HepG2 (cell line): ENCODE measurements at regions not wholly inside any gene's neighbourhood (a gene's known extent, or its start where the extent isn't known, plus 50 kb on each side); places are given as distances from the start of the nearest gene placed in this dataset.

Experiments used
- ATAC-seq: fragments of 200-7000 bp; cut with Tn5 transposase; 3 replicates; pipeline ENCODE4 v1.9.1; 2020; ENCODE audit warnings: mild to moderate bottlenecking, moderate library complexity
- BruUV-seq: library from RNA; stranded (reverse); fragments of 400-500 nt; replicated peaks from 2 replicates; lab custom pipeline; 2021; lab: Mats Ljungman, UMichigan
- CTCF ChIA-PET: fragments of 300-600 bp; formaldehyde crosslinking; extraction: SDS; loops from one replicate; lab custom pipeline; 2021; ENCODE audit warnings: low total read pairs, inconsistent platforms, low intra/inter-chr PET ratio; lab: Yijun Ruan, JAX
- POLR2A ChIA-PET: fragments of 350-600 bp; sonication (Branson Sonifier 250); formaldehyde crosslinking; loops from one replicate; lab custom pipeline; 2020; ENCODE audit warnings: antibody characterized with exemption, inconsistent platforms; lab: Yijun Ruan, JAX
- DNase-seq: peaks from one replicate; pipeline ENCODE4 v3.0.0-alpha.2; 2015; ENCODE audit warnings: low spot score
- FAIRE-seq: peaks from 3 replicates; lab custom pipeline; 2011; peaks lifted over from hg19 to GRCh38; lab: Jason Lieb, UNC
- H2AFZ ChIP-seq: one replicate; pipeline ENCODE4 v1.6.1; 2011; ENCODE audit warnings: low read length, inconsistent platforms
- H3K27ac ChIP-seq: fragments of 300-600 bp; 3 replicates; pipeline ENCODE4 v1.8.0; 2011; ENCODE audit warnings: mixed run types, mild to moderate bottlenecking, mixed read lengths, low read length, inconsistent platforms; ENCODE audit not compliant: insufficient read depth; ENCODE audit errors: extremely low read length
- H3K27me3 ChIP-seq, 2 experiments: fragments of 200-600 bp in 1 of 2; 2 replicates in 1 of 2; 3 replicates in 1 of 2; pipeline versions ENCODE4 v1.6.0 to v1.8.0; 2011; ENCODE audit warnings: low read length in 2 of 2, mild to moderate bottlenecking in 2 of 2, moderate library complexity in 2 of 2, inconsistent platforms in 1 of 2; ENCODE audit not compliant: insufficient read depth in 2 of 2, control insufficient read depth in 1 of 2
- H3K36me3 ChIP-seq, 2 experiments: fragments of 200-600 bp in 1 of 2; replicated peaks in 1 of 2; 2 replicates in 1 of 2; 3 replicates in 1 of 2; pipeline versions ENCODE4 v1.5.1 to v1.8.0; 2011; ENCODE audit warnings: low read length in 2 of 2, inconsistent platforms in 1 of 2; ENCODE audit not compliant: insufficient read depth in 2 of 2, control insufficient read depth in 1 of 2
- H3K4me1 ChIP-seq: 2 replicates; pipeline ENCODE4 v1.5.1; 2012; ENCODE audit warnings: low read length, inconsistent platforms; ENCODE audit not compliant: insufficient read depth
- H3K4me2 ChIP-seq: 2 replicates; pipeline ENCODE4 v1.6.0; 2011; ENCODE audit warnings: low read depth, low read length, inconsistent platforms
- H3K4me3 ChIP-seq, 3 experiments: fragments of 200-600 bp in 1 of 3; sonication (generic), shearing (Covaris generic) in 1 of 3; replicated peaks in 1 of 3; 2 replicates each; pipeline ENCODE4 v1.5.1; 2011 to 2016; ENCODE audit warnings: low read length in 3 of 3, inconsistent platforms in 2 of 3, low read depth in 2 of 3, mild to moderate bottlenecking in 2 of 3, control low read depth in 1 of 3, mixed read lengths in 1 of 3; ENCODE audit not compliant: insufficient read depth in 1 of 3
- H3K79me2 ChIP-seq: one replicate; pipeline ENCODE4 v1.6.1; 2011; ENCODE audit warnings: low read length, inconsistent platforms; ENCODE audit not compliant: insufficient read depth
- H3K9ac ChIP-seq: 2 replicates; pipeline ENCODE4 v1.6.0; 2011; ENCODE audit warnings: mild to moderate bottlenecking, low read depth, low read length, inconsistent platforms; ENCODE audit not compliant: insufficient read depth
- H3K9me3 ChIP-seq: 2 replicates; pipeline ENCODE4 v1.5.1; 2012; ENCODE audit warnings: mild to moderate bottlenecking, low read length
- H4K20me1 ChIP-seq: 2 replicates; pipeline ENCODE4 v1.6.0; 2011; ENCODE audit warnings: inconsistent platforms, mild to moderate bottlenecking, low read length, moderate library complexity; ENCODE audit not compliant: insufficient read depth
- ATF1 ChIP-seq: IDR thresholded peaks from 2 replicates; pipeline ENCODE4 v1.6.1; 2016; ENCODE audit warnings: mild to moderate bottlenecking, control low read depth
- KMT2A ChIP-seq: sonication (generic); formaldehyde crosslinking; IDR thresholded peaks from 2 replicates; pipeline ENCODE4 v1.4.0; 2020; ENCODE audit warnings: missing genetic modification reagents
- MTF1 ChIP-seq: sonication (generic); formaldehyde crosslinking; IDR thresholded peaks from 2 replicates; pipeline ENCODE4 v1.5.0; 2020; ENCODE audit warnings: missing genetic modification reagents
- REL ChIP-seq: sonication (generic); formaldehyde crosslinking; conservative IDR thresholded peaks from 2 replicates; pipeline ENCODE4 v1.8.0; 2022; ENCODE audit warnings: mild to moderate bottlenecking, missing genetic modification reagents, moderate library complexity
- SMC3 ChIP-seq: IDR thresholded peaks from 2 replicates; pipeline ENCODE4 v1.6.1; 2011; ENCODE audit warnings: low read length, improper control_type of control experiment
- SOX6 ChIP-seq, 2 experiments: fragments of 450-650 bp in 1 of 2; sonication (generic) in 1 of 2; formaldehyde crosslinking in 1 of 2; IDR thresholded peaks; 2 replicates each; pipeline versions ENCODE4 v1.4.0 to v1.6.1; 2017 to 2020; ENCODE audit warnings: antibody characterized with exemption in 1 of 2, mild to moderate bottlenecking in 1 of 2, missing genetic modification reagents in 1 of 2
- SRY ChIP-seq: sonication (generic); formaldehyde crosslinking; IDR thresholded peaks from 2 replicates; pipeline ENCODE4 v1.8.0; 2022; ENCODE audit warnings: mild to moderate bottlenecking, missing genetic modification reagents
- TARDBP ChIP-seq: sonication (generic); formaldehyde crosslinking; IDR thresholded peaks from 2 replicates; pipeline ENCODE4 v1.8.0; 2022; ENCODE audit warnings: mild to moderate bottlenecking, missing genetic modification reagents
- ZNF503 ChIP-seq: sonication (generic); formaldehyde crosslinking; IDR thresholded peaks from 2 replicates; pipeline ENCODE4 v1.4.0; 2020; ENCODE audit warnings: missing genetic modification reagents
- ZNF567 ChIP-seq: sonication (generic); formaldehyde crosslinking; IDR thresholded peaks from 2 replicates; pipeline ENCODE4 v1.8.1; 2023; ENCODE audit warnings: mild to moderate bottlenecking, missing genetic modification reagents, borderline replicate concordance
- ZNF670 ChIP-seq: sonication (generic); formaldehyde crosslinking; IDR thresholded peaks from 2 replicates; pipeline ENCODE4 v1.8.0; 2022; ENCODE audit warnings: mild to moderate bottlenecking, missing genetic modification reagents, borderline replicate concordance
- ZNF746 ChIP-seq: sonication (generic); formaldehyde crosslinking; IDR thresholded peaks from 2 replicates; pipeline ENCODE4 v1.8.0; 2022; ENCODE audit warnings: mild to moderate bottlenecking, missing genetic modification reagents
- WGBS: methylation state at CpG from one replicate; pipeline ENCODE4 v1.1.6; 2017; ENCODE audit warnings: low lambda C conversion rate; 5-methylcytosine and 5-hydroxymethylcytosine counted together
- in situ Hi-C: cut with HindIII; loops from 2 replicates; pipeline ENCODE4 v1.10.0; 2017; ENCODE audit warnings: low pct_unique_long_range_greater_than_20kb; ENCODE audit not compliant: extremely low pct_ligation_motif_present
- intact Hi-C: fragments of 100-400 bp; cut with micrococcal nuclease; formaldehyde crosslinking; loops from one replicate; pipeline ENCODE4 v1.10.0; 2022; ENCODE audit not compliant: unreplicated experiment
- TF ChIP-seq, protein P1 (sequence below): sonication (generic); formaldehyde crosslinking; IDR thresholded peaks from 2 replicates; pipeline ENCODE4 v1.5.1; 2020; ENCODE audit warnings: mild to moderate bottlenecking, missing genetic modification reagents, borderline replicate concordance
- TF ChIP-seq, protein P2 (sequence below): sonication (generic); formaldehyde crosslinking; IDR thresholded peaks from 2 replicates; pipeline ENCODE4 v1.8.1; 2022; ENCODE audit warnings: mild to moderate bottlenecking, missing genetic modification reagents
- TF ChIP-seq, protein P3 (sequence below): IDR thresholded peaks from 2 replicates; pipeline ENCODE4 v1.6.1; 2016; ENCODE audit warnings: control low read depth

DNA sequence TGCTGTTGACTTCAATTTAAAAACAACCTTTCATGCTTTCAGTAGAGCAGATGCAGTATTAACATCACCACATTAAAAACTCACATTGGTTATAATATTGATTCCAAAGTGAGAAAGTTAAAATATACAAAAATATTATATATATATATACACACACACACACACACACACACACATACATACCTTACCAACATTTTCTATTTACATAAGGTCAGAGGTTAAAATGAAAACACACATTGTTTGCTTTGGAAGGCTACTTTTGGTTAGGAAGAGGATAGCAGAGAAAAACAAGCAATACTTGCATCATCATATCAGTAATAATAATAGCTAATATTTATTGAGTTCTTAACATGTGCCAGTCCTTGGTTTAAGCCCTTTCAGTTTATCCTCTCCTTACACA, 226.5 kb downstream of the PPP4R3C start (continued):
- no peak for TF ChIP-seq SOX6 (IDR thresholded peaks at IDR 0.05)
- TF ChIP-seq SOX6 (CRISPR knock-in tag; IDR thresholded peaks at IDR 0.05), result no peak
- TF ChIP-seq, protein P1, sequence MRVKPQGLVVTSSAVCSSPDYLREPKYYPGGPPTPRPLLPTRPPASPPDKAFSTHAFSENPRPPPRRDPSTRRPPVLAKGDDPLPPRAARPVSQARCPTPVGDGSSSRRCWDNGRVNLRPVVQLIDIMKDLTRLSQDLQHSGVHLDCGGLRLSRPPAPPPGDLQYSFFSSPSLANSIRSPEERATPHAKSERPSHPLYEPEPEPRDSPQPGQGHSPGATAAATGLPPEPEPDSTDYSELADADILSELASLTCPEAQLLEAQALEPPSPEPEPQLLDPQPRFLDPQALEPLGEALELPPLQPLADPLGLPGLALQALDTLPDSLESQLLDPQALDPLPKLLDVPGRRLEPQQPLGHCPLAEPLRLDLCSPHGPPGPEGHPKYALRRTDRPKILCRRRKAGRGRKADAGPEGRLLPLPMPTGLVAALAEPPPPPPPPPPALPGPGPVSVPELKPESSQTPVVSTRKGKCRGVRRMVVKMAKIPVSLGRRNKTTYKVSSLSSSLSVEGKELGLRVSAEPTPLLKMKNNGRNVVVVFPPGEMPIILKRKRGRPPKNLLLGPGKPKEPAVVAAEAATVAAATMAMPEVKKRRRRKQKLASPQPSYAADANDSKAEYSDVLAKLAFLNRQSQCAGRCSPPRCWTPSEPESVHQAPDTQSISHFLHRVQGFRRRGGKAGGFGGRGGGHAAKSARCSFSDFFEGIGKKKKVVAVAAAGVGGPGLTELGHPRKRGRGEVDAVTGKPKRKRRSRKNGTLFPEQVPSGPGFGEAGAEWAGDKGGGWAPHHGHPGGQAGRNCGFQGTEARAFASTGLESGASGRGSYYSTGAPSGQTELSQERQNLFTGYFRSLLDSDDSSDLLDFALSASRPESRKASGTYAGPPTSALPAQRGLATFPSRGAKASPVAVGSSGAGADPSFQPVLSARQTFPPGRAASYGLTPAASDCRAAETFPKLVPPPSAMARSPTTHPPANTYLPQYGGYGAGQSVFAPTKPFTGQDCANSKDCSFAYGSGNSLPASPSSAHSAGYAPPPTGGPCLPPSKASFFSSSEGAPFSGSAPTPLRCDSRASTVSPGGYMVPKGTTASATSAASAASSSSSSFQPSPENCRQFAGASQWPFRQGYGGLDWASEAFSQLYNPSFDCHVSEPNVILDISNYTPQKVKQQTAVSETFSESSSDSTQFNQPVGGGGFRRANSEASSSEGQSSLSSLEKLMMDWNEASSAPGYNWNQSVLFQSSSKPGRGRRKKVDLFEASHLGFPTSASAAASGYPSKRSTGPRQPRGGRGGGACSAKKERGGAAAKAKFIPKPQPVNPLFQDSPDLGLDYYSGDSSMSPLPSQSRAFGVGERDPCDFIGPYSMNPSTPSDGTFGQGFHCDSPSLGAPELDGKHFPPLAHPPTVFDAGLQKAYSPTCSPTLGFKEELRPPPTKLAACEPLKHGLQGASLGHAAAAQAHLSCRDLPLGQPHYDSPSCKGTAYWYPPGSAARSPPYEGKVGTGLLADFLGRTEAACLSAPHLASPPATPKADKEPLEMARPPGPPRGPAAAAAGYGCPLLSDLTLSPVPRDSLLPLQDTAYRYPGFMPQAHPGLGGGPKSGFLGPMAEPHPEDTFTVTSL (CRISPR knock-in tag), result no peak

GRCh38 chrX:27229721-27230120, 233.4 kb downstream of the PPP4R3C start:
- Histone ChIP-seq H4K20me1 (no peaks in the 10 kb centered on the region), H3K79me2 (no peaks in the 10 kb centered on the region), H3K27me3 (no peaks in the 10 kb centered on the region), H3K9ac (no peak overlapping the region), H3K27ac (no peak overlapping the region), H2AFZ (no peak overlapping the region), H3K4me1 (no peaks in the 10 kb centered on the region), H3K4me3 (no peak overlapping the region), H3K36me3 (no peaks in the 10 kb centered on the region), H3K4me2 (no peak overlapping the region), H3K9me3 (no peaks in the 10 kb centered on the region)
- no peak for FAIRE-seq
- CTCF ChIA-PET, result no interaction called here
- 22% methylated on average over 2 of the region's 2 CpGs for WGBS
- no peak for ATAC-seq
- POLR2A ChIA-PET, result no interaction called here
- no peak for DNase-seq
- intact Hi-C loops, result no loop called here
- BruUV-seq, result no TSS peak
- in situ Hi-C loops, result no loop called here
- TF ChIP-seq MTF1 (no peak), ZNF567 (CRISPR knock-in tag) (no peak), REL (no peak), SMC3 (no peak), TARDBP (CRISPR knock-in tag) (no peak), KMT2A (CRISPR knock-in tag) (no peak), ZNF503 (CRISPR knock-in tag) (no peak), ATF1 (CRISPR knock-in tag) (no peak), SRY (CRISPR knock-in tag) (no peak), ZNF746 (CRISPR knock-in tag) (no peak), ZNF670 (CRISPR knock-in tag) (no peak)
- TF ChIP-seq, protein P2, sequence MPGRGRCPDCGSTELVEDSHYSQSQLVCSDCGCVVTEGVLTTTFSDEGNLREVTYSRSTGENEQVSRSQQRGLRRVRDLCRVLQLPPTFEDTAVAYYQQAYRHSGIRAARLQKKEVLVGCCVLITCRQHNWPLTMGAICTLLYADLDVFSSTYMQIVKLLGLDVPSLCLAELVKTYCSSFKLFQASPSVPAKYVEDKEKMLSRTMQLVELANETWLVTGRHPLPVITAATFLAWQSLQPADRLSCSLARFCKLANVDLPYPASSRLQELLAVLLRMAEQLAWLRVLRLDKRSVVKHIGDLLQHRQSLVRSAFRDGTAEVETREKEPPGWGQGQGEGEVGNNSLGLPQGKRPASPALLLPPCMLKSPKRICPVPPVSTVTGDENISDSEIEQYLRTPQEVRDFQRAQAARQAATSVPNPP (CRISPR knock-in tag), result no peak
- TF ChIP-seq, protein P3, sequence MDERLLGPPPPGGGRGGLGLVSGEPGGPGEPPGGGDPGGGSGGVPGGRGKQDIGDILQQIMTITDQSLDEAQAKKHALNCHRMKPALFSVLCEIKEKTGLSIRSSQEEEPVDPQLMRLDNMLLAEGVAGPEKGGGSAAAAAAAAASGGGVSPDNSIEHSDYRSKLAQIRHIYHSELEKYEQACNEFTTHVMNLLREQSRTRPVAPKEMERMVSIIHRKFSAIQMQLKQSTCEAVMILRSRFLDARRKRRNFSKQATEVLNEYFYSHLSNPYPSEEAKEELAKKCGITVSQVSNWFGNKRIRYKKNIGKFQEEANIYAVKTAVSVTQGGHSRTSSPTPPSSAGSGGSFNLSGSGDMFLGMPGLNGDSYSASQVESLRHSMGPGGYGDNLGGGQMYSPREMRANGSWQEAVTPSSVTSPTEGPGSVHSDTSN (CRISPR knock-in tag), result no peak
